HG02588 (cell line): ENCODE measurements at regions not wholly inside any gene's neighbourhood (a gene's known extent, or its start where the extent isn't known, plus 50 kb on each side); places are given as distances from the start of the nearest gene placed in this dataset.

Source experiments
- ATAC-seq: cut with Tn5 transposase; IDR thresholded peaks from one replicate; pipeline ENCODE4 v1.9.1; 2021; ENCODE audit warnings: mild to moderate bottlenecking, moderate library complexity; ENCODE audit not compliant: unreplicated experiment

GRCh38 chr12:25009496-25010092 lies 60.7 kb upstream of the BCAT1 start:
- ATAC-seq, result no peak

GRCh38 chr12:25005376-25005775 lies 56.5 kb upstream of the BCAT1 start:
- no peak for ATAC-seq

- no peak for ATAC-seq
These were observed 55.5 kb upstream of the BCAT1 start for GRCh38 chr12:25004447-25004846.

GRCh38 chr12:25001311-25001710 lies 52.4 kb upstream of the BCAT1 start:
- no peak for ATAC-seq
